Progenitor cell of endocrine pancreas (in vitro differentiated cells): ENCODE measurements at regions not wholly inside any gene's neighbourhood (a gene's known extent, or its start where the extent isn't known, plus 50 kb on each side); places are given as distances from the start of the nearest gene placed in this dataset.

ENCODE experiments used
- DNase-seq: peaks from one replicate; pipeline ENCODE4 v3.0.0; 2021; ENCODE audit warnings: low spot score; ENCODE audit not compliant: unreplicated experiment
- H3K27ac Mint-ChIP-seq: 2 replicates; pipeline ENCODE4 v1.8.0; 2021; ENCODE audit warnings: mild to moderate bottlenecking, moderate library complexity, mixed read lengths
- H3K27me3 Mint-ChIP-seq: 2 replicates; pipeline ENCODE4 v1.8.0; 2021; ENCODE audit warnings: mixed read lengths
- H3K36me3 Mint-ChIP-seq: 2 replicates; pipeline ENCODE4 v1.8.0; 2022; ENCODE audit warnings: mixed read lengths; ENCODE audit not compliant: insufficient read depth
- H3K4me1 Mint-ChIP-seq: 2 replicates; pipeline ENCODE4 v1.8.0; 2021; ENCODE audit warnings: low read depth, mixed read lengths
- H3K4me3 Mint-ChIP-seq: 2 replicates; pipeline ENCODE4 v1.8.0; 2021; ENCODE audit warnings: low read depth, mild to moderate bottlenecking, moderate library complexity, mixed read lengths
- H3K9me3 Mint-ChIP-seq: 2 replicates; pipeline ENCODE4 v1.8.0; 2021; ENCODE audit warnings: low read depth, mixed read lengths
- TF ChIP-seq, protein P1 (sequence below): fragments of 200-600 bp; sonication (generic); IDR thresholded peaks from one replicate; pipeline ENCODE4 v1.5.0; 2021; ENCODE audit warnings: antibody characterized with exemption, mild to moderate bottlenecking; ENCODE audit not compliant: unreplicated experiment

DNA sequence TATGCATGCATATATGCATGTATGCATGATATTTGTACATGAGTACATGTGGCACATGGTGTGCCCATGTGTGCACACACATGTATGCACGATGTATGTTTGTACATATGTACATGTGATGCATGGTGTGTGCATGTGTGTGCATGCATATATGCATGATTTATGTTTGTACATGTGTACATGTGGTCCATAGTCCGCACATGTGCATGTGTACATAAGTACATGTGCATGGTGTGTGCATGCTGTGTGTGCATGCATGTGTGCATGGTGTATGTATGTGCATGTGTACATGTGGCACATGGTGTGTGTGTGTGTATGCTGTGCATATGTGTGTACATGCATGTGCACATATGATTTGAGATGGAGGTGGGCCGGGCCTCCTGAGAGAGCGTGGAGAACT, 384.2 kb downstream of the TYW1 start:
- H3K27me3 Mint-ChIP-seq, result peaks cover 3% of the 10 kb centered on the region
- no peak overlapping the region for H3K4me3 Mint-ChIP-seq
- no peaks in the 10 kb centered on the region for H3K9me3 Mint-ChIP-seq

DNA sequence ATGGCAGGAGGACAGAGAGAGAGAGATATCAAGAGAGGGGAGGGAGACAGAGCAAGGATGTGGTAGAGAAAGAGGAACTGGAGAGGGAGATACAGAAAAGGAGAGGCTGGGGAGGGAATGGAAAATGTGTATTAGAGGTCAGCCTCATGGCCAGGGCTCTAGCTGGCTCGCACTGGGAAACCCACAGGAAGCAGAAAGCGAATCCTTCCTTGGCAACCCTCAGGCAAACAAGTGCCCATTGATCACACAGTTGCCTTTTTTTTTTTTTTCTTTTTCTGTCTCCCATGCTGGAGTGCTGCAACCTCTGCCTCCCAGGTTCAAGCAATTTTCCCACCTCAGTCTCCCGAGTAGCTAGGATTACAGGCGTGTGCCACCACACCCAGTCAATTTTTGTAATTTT, 391.2 kb downstream of the TYW1 start:
- TF ChIP-seq, protein P1, sequence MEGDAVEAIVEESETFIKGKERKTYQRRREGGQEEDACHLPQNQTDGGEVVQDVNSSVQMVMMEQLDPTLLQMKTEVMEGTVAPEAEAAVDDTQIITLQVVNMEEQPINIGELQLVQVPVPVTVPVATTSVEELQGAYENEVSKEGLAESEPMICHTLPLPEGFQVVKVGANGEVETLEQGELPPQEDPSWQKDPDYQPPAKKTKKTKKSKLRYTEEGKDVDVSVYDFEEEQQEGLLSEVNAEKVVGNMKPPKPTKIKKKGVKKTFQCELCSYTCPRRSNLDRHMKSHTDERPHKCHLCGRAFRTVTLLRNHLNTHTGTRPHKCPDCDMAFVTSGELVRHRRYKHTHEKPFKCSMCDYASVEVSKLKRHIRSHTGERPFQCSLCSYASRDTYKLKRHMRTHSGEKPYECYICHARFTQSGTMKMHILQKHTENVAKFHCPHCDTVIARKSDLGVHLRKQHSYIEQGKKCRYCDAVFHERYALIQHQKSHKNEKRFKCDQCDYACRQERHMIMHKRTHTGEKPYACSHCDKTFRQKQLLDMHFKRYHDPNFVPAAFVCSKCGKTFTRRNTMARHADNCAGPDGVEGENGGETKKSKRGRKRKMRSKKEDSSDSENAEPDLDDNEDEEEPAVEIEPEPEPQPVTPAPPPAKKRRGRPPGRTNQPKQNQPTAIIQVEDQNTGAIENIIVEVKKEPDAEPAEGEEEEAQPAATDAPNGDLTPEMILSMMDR, result no peak
- Mint-ChIP-seq H3K4me1 (no peaks in the 10 kb centered on the region), H3K4me3 (no peak overlapping the region), H3K9me3 (no peaks in the 10 kb centered on the region), H3K27ac (no peak overlapping the region), H3K27me3 (peaks cover 7% of the 10 kb centered on the region), H3K36me3 (no peaks in the 10 kb centered on the region)
- DNase-seq, result no peak

More for the DNA sequence above, 384.2 kb downstream of the TYW1 start:
- H3K4me1 Mint-ChIP-seq, result peaks cover 5% of the 10 kb centered on the region
- TF ChIP-seq, protein P1, result no peak
- H3K36me3 Mint-ChIP-seq, result no peaks in the 10 kb centered on the region
- DNase-seq, result no peak
- no peak overlapping the region for H3K27ac Mint-ChIP-seq

DNA sequence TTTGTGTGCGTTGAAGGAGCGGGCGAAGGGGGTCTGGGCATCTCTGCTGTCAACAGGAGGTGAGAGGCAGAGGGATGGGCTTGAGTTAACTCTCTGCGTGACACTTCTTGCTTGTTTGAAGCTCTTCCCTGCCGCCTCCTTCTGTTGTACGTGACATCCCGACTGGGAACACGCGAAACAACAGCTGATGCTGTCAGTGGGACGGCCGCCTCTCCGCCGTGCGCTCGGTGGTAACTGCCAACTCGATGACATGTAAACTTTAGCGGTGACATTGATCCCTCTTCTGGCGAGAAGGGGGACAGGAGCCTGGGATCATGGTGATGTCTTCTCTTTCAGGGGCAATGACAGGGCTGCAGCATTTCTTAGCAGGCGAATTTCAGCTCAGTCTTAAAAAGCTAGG, 394.5 kb downstream of the TYW1 start:
- Mint-ChIP-seq H3K4me1 (no peaks in the 10 kb centered on the region), H3K9me3 (no peaks in the 10 kb centered on the region), H3K27ac (no peak overlapping the region), H3K4me3 (no peak overlapping the region), H3K27me3 (peaks cover 9% of the 10 kb centered on the region), H3K36me3 (no peaks in the 10 kb centered on the region)
- no peak for DNase-seq
- TF ChIP-seq, protein P1, result no peak

DNA sequence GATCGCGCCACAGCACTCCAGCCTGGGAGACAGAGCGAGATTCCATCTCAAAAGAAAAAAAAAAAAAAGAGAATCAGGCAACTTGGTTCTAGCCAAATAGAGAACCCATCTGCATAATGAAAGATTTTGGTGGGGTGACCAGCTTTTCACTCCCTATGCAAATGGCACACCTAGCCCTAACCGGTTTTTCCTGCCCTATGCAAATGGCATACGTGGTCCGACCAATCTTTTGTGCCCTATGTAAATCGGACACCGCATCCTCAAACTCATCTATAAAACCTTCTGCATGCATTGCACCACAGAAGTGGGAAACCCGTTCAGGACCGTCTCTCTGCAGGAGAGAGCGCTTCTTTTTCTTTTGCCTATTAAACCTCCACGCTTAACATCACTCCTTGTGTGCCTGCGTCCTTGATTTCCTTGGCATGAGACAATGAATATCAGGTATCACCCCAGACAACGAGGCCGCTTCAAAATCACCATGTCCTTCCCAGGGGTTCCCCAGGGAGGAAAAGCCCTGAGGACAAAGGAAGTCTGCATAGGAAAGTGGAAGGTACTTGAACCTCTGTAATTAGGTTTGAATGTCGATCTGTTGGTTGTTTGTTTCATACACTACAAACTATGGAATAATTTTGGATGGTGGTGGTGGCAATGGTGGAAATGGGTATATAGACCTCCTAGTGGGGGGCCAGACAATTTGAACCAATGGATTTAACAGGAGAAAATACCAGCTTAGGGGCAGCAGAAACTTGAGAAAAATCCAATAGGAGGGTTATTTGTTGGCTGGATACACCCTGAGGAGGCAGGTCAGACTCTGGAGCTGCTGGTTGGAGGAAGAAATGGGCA, 396.2 kb downstream of the TYW1 start:
- no peak overlapping the region for H3K4me3 Mint-ChIP-seq
- TF ChIP-seq, protein P1, result no peak
- DNase-seq, result no peak
- peaks cover 6% of the 10 kb centered on the region for H3K27me3 Mint-ChIP-seq
- no peaks in the 10 kb centered on the region for H3K9me3 Mint-ChIP-seq
- H3K36me3 Mint-ChIP-seq, result no peaks in the 10 kb centered on the region
- no peak overlapping the region for H3K27ac Mint-ChIP-seq
- H3K4me1 Mint-ChIP-seq, result no peaks in the 10 kb centered on the region

DNA sequence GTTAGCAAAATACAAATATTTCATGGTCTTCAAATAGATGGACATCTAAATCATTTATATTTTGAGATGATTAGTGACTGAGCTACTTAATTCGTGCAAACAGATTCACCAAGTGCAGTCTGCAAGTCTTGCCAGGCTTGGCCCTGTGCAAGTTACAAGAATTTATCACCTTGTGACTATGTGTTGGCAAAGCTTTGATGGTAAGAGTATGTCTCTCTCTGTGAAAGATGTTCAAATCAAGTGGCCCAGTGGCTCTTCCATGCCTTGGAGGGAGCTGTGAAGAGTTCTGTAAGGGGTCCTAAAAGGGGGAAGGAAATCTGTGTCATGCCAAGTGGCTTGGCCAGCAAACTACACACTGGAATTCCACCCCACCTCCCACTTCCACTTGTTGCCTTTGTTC, 397.3 kb downstream of the TYW1 start:
- Mint-ChIP-seq H3K36me3 (no peaks in the 10 kb centered on the region), H3K9me3 (no peaks in the 10 kb centered on the region), H3K4me3 (no peak overlapping the region), H3K27me3 (peaks cover 6% of the 10 kb centered on the region), H3K27ac (no peak overlapping the region), H3K4me1 (no peaks in the 10 kb centered on the region)
- DNase-seq, result no peak
- TF ChIP-seq, protein P1, result no peak
